ENCODE measurements at regions not wholly inside any gene's neighbourhood (a gene's known extent, or its start where the extent isn't known, plus 50 kb on each side); places are given as distances from the start of the nearest gene placed in this dataset.

DNA sequence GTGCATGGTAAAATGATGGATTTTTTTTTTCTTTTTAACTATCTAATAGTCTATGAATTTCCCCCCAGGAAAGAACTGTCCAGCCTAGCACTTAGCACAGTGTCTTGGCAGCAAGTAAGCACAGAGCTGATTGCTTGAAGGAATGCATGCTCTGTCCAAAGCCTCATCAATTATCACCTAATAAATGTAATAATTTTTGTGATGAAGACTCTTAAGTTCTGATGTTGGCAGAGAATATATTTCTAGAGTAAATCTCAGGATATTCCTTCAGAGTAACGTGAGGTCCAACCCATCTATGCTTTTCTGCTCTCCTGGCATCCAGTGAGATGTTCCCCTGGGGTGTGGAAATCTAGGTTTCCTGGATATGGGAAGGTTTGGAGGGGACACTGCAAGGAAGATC is 152.4 kb downstream of the TMX1 start:
- H3K9me3 ChIP-seq: no peaks in the 10 kb centered on the region
- intact Hi-C loops (cut with DNase I): no loop called here
- TF ChIP-seq, protein P1, sequence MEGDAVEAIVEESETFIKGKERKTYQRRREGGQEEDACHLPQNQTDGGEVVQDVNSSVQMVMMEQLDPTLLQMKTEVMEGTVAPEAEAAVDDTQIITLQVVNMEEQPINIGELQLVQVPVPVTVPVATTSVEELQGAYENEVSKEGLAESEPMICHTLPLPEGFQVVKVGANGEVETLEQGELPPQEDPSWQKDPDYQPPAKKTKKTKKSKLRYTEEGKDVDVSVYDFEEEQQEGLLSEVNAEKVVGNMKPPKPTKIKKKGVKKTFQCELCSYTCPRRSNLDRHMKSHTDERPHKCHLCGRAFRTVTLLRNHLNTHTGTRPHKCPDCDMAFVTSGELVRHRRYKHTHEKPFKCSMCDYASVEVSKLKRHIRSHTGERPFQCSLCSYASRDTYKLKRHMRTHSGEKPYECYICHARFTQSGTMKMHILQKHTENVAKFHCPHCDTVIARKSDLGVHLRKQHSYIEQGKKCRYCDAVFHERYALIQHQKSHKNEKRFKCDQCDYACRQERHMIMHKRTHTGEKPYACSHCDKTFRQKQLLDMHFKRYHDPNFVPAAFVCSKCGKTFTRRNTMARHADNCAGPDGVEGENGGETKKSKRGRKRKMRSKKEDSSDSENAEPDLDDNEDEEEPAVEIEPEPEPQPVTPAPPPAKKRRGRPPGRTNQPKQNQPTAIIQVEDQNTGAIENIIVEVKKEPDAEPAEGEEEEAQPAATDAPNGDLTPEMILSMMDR (IDR thresholded peaks at IDR 0.05): no peak
- DNase-seq (ENCODE audit: low spot score in 2 of 2): no peak
- H3K27me3 ChIP-seq: no peaks in the 10 kb centered on the region
- no peaks in the 10 kb centered on the region for H3K36me3 ChIP-seq
- no peak overlapping the region for H3K27ac ChIP-seq
- H3K4me3 ChIP-seq: no peak overlapping the region
- H3K4me1 ChIP-seq: peaks cover 4 to 15% of the 10 kb centered on the region in 2 donors

DNA sequence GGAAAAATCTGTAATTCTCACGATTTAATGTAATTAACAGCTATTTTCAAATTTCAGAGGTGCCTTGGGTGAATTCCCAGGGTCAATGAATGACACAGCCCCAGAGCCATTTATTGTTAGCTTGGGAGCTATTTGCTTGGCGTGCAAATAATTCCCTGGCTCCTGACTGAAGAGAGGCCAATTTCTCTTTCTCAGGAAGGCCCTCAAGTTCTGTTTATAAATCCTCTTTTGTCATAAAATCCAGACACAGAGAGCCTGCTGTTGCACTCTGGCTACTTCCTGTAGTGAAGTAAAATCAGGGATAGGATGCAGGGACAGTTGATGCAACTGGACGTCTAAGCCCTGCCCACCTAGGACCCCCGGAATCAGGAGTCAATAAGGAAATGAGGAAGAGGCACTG is 154.3 kb downstream of the TMX1 start:
- Histone ChIP-seq H3K27me3 (no peaks in the 10 kb centered on the region), H3K4me1 (peaks cover 4 to 15% of the 10 kb centered on the region in 2 donors)
- intact Hi-C loops (cut with DNase I): no loop called here

DNA sequence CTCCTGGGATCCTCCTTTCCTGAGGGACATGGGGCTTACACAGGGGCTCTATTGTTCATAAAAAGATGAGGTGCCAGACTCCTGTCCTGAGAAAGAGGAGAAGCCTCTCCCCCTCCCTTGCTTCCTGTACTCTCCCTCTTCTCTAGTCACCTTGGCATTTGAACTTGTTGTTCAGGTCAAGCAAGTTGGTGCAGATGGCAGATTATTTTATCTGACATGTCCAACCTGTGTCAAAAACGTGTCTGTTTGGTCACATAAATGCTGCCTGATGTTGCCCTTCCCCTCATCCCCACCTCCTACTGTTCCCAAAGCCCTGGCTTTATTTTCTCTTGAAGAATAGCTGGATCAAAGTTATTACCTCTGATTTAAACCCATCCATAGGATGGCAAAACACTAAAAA is 154.8 kb downstream of the TMX1 start:
- TF ChIP-seq, protein P1 (IDR thresholded peaks at IDR 0.05): no peak
- DNase-seq (ENCODE audit: low spot score in 2 of 2): no peak
- intact Hi-C loops (cut with DNase I): loop anchor here (5.0 kb wide), 1 partner anchor 152 kb away; no protein-coding TSS in a partner anchor
- no peaks in the 10 kb centered on the region for H3K9me3 ChIP-seq
- no peaks in the 10 kb centered on the region for H3K36me3 ChIP-seq
- H3K27ac ChIP-seq: peak overlapping the region; percentile 79 to 85
- H3K27me3 ChIP-seq: no peaks in the 10 kb centered on the region
- H3K4me3 ChIP-seq: no peak overlapping the region
- H3K4me1 ChIP-seq: peaks cover 4 to 15% of the 10 kb centered on the region in 2 donors

More for the DNA sequence above, 154.3 kb downstream of the TMX1 start:
- H3K27ac ChIP-seq: peak overlapping the region; percentile 79 to 85
- H3K4me3 ChIP-seq: no peak overlapping the region
- H3K36me3 ChIP-seq: no peaks in the 10 kb centered on the region
- H3K9me3 ChIP-seq: no peaks in the 10 kb centered on the region
- TF ChIP-seq, protein P1 (IDR thresholded peaks at IDR 0.05): no peak
- DNase-seq (ENCODE audit: low spot score in 2 of 2): no peak

DNA sequence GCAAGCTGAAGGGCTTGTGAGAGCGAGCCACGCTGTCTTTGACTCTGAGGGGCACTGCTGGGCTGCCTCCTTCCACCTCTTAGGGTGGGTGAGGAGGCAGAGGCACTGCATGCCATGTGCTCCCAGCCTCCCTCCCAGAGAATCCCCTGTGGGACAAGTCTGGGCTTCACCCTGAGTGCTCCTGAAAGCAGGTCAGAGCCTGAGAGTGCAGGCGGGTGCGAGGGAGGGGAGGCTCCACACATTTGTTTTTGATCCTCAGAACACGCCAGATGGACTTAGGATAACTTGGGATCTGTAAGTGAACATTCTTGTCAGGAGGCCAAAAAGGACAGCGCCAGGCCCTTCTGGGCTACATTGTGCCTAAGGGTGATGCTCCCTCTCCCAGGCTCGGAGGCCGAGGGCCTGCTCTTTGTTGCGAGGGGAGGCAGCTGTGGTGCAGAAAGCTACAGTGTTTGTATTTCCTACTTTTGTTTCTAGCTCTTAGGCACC is 155.4 kb downstream of the TMX1 start:
- no peaks in the 10 kb centered on the region for H3K27me3 ChIP-seq
- DNase-seq (ENCODE audit: low spot score in 2 of 2): no peak
- TF ChIP-seq, protein P1 (IDR thresholded peaks at IDR 0.05): no peak
- no peaks in the 10 kb centered on the region for H3K9me3 ChIP-seq
- H3K27ac ChIP-seq: peak overlapping the region; percentile 79 to 85
- no peaks in the 10 kb centered on the region for H3K36me3 ChIP-seq
- intact Hi-C loops (cut with DNase I): loop anchor here (5.0 kb wide), 1 partner anchor 152 kb away; no protein-coding TSS in a partner anchor
- H3K4me1 ChIP-seq: peaks cover 4 to 15% of the 10 kb centered on the region in 2 donors
- no peak overlapping the region for H3K4me3 ChIP-seq

DNA sequence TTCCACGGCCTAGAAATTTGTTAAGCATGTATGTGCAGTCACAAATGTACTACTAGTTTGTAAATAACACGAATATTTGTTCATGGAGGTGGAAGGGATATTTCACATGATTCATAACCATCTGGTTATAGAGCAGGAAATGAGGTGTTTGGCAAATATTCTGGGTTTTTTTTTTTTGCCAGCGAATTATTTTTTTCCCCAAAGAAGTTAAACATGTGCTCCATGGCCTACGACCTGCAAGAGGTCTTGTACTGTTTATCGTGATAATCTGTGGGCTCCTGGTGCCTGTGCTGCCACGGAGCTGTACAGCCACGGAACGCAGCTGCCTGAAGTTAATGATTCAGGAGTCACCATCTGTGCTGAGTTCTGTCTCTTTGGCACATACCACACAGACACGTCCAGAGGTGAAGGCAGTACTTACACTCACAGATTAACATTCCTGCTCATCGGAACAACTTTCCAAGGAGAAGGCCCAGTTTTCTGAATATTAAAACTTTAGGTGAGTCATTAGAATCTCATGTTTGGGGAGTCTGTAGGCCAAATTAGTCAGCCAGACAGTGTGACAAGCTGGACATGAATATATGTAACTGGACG is 156.3 kb downstream of the TMX1 start:
- TF ChIP-seq, protein P1 (IDR thresholded peaks at IDR 0.05): no peak
- no peak for DNase-seq (ENCODE audit: low spot score in 2 of 2)
- intact Hi-C loops (cut with DNase I): loop anchor here (5.0 kb wide), 1 partner anchor 151 kb away; no protein-coding TSS in a partner anchor
- Histone ChIP-seq H3K4me3 (no peak overlapping the region), H3K27me3 (no peaks in the 10 kb centered on the region), H3K4me1 (peaks cover 4 to 15% of the 10 kb centered on the region in 2 donors), H3K36me3 (no peaks in the 10 kb centered on the region), H3K27ac (peak overlapping the region; percentile 79 to 85), H3K9me3 (no peaks in the 10 kb centered on the region)

All from ascending aorta (tissue), 2 donors.